ENCODE measurements at regions not wholly inside any gene's neighbourhood (a gene's known extent, or its start where the extent isn't known, plus 50 kb on each side); places are given as distances from the start of the nearest gene placed in this dataset.

- no peak for DNase-seq
Measured at GRCh38 chr4:96598465-96598864, 758.6 kb downstream of the PDHA2 start.

- DNase-seq: no peak
Measured at GRCh38 chr4:96599752-96600151, 759.9 kb downstream of the PDHA2 start.

GRCh38 chr4:96602661-96603060, 762.8 kb downstream of the PDHA2 start:
- no peak for DNase-seq

- no peak for DNase-seq
Measured at GRCh38 chr4:96603641-96604040, 763.7 kb downstream of the PDHA2 start.

DNA sequence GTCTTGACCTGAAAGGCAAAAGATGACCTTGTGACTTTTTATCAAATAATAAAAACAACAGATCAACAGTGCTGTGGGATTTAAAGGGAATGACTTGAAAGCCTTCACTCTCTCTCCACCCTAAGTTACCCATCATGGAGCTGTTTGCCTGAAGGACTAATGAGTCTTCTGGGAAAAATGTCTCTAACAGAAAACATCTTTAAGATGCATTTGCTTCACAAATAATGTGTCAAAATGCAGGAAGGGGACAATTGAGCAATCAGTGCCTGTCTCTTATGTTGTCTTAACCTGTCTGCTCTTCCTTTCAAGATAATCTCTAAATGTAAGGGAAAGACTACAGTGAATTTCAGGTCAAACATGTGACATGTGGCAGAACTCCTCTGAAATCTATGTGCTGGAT, 766.6 kb downstream of the PDHA2 start:
- no peak for DNase-seq

DNA sequence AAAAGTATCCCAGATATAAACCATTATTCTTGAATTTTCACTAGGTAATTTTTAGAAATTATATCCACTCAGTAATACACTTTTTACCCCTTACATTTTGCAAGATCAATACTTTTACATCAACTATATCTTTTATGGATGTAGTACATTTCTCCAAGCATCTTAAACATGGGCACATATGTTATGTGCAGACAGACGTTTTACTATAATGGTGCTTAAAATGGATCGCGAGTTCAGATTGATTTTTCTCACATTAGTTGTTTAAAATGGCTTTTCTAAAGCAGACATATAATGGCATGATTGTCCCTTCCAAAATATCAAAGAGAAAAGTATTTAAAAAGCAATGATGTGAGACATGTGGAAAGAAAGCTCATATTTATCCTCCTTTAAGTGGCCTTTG, 786.1 kb downstream of the PDHA2 start:
- no peak for DNase-seq

GRCh38 chr4:96630839-96631238, 790.9 kb downstream of the PDHA2 start:
- no peak for DNase-seq

DNA sequence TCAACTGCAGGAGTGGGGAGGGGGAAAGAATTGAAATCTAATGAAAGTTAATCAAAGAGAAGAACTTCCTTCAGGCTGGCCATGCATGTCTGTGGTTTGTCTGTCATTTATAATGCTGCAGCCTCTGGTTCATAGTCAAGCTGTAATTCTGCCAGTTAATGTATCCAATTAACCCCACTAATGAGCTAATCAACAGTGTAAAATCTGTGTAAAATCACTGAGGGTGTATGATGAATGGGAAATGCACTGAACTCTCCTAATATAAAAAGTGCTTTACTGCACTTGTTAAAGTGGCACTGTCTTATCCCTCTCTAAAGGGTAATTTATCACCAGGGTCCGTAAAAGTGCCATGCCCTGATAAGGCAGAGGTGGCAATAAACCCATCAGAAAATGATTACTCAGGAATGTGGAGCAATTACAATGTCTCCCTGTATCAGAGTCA, 798.1 kb downstream of the PDHA2 start:
- DNase-seq: no peak

DNA sequence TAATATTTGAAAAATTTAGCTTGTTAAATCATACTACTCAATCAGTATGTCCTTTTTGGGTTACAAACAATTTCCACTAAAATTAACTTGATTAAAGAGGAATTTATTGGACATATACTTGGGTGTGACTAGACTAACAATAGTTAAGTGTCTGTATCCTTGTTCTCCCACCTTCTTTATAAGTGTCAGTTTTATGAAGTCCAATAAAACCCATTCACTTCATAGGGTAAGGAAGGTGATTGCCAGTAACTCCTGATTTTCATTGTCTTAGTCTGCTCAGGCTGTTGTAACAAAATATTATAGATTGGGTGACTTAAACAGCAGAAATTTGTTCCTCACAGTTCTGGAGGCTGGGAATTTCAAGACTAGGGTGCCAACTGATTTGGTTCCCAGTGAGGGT, 800.0 kb downstream of the PDHA2 start:
- no peak for DNase-seq

DNA sequence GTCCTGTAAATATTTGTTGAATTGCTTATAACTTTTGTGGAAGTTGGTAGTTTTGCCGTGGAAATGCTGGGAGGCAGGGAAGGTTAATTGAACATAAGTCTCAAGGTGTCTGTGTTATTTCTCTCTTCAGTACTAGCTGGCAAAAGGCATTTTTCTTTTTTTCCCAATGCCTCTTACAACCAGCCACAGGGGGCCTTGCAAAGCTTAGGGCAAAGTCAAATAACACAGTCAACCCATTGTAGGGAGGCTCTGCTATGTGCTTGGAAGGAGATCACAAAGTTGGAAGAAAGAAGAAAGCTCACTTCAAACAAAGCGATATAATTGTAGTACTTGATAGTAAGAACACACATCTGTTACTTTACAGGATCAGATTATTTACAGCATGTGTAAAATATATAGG, 802.6 kb downstream of the PDHA2 start:
- no peak for DNase-seq

DNA sequence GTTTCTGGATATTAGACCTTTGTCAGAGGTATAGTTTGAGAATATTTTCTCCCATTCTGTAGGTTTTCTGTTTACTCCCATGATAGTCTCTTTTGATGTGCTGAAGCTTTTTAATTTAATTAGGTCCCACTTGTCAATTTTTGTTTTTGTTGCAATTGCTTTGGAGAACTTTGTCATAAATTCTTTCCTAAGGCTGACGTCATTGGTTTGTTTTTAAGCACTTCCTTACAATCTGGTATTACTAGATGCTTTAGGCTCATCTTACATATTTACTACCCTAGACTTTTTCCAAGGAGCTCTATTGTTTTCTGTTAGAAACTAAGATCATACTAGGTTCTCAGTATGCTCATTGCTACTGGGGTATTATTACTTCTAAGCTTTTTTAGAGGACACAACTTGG, 806.3 kb downstream of the PDHA2 start:
- DNase-seq: no peak

- no peak for DNase-seq
Measured at GRCh38 chr4:96649536-96649935, 809.6 kb downstream of the PDHA2 start.

GRCh38 chr4:96652158-96652557, 812.3 kb downstream of the PDHA2 start:
- DNase-seq: no peak

DNA sequence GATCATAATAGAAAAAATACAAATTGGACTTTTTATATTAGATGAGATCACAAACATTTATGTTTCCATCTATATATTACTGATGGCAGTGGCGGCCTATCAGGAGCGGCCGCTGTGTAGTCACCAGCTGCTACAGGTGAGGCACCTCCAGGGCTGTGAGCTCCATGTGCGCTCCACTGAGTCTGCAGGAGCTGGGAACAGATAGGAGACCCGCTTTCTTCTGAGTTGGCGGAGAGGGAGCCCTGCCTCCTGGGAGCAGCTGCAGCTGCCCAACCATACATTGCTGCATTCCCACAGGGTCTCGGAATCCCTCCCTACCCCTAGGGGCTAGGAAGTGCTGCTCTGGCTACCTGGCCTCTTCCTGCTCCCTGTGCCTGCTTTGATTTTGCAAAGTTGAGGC, 812.9 kb downstream of the PDHA2 start:
- no peak for DNase-seq

- DNase-seq: no peak
Measured at GRCh38 chr4:96654045-96654444, 814.2 kb downstream of the PDHA2 start.

DNA sequence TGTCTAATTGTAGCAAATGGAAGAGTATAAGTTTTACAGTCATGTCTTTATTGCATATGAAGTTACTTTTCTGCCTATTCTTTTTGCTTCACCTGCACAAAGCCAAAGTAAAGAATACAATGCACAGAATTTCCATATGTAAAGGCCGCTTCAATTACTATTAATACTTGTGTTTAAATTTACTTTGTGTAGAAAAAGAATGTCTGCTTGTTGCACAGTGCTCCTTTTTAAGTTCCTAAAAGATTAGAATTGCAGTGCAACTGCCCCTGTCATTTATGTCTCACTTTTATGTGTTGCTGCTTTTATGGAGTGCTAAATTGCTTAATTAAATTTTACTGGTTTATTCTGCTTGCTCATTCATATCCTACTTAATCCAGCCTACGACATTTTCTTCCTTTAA, 830.5 kb downstream of the PDHA2 start:
- no peak for DNase-seq

DNA sequence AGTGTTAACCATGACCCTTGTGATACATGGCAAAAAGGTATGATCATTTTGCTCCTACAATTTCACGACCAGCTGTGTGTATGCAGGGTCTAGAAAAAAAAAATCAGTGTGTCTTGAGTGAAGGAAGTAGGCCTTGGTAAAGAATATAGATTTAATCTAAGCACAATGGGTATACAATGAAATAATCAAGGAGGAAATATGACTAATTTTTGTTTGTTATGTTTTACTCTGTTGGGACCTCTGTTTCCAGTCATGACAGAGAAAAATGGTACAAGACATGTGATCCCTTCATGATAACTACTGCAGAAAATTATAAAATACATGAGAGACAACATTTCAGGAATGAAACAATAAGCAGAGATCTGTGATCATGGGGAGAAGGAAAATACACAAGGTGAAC, 835.5 kb downstream of the PDHA2 start:
- no peak for DNase-seq

DNA sequence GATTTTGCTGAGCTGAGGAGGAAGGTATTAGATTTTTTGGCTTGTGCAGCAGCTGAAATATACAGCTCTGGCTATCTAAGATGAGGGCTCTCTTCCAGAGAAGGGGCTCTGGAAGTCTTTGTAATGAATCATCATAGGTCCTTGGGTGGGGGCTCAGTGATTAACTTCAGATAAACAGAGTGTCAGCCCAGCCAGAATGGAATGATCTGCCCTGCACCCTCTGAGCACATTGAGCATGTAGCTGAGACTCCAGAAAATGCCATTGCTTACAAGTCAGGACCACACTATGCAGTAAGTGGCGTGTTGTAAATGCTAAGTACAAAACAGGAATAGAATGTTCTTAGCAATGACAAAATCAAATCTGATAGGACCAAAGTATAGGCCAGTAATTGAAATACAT, 836.0 kb downstream of the PDHA2 start:
- DNase-seq: no peak

GRCh38 chr4:96676754-96677435, 837.0 kb downstream of the PDHA2 start:
- peak; percentile 2 for DNase-seq

- peak; percentile 3 for DNase-seq
Measured at GRCh38 chr4:96677499-96677898, 837.6 kb downstream of the PDHA2 start.

DNA sequence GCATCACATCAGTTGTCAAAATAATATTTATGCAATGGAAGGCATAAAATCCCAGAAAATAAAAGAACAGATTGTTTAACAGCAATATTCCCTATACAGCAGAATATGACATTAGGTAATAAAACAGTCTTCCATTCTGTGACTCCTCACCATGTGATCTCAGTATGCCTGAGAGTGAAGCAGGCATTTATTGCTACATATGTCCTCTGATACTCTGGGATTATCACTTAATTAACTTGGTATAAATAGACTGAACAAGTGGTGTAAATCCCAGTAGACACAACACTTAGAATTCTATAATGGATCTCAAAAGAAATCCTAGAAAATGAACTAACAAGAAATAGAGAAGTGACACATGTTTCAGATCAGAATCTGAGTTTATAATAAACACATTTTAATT, 841.3 kb downstream of the PDHA2 start:
- no peak for DNase-seq

DNA sequence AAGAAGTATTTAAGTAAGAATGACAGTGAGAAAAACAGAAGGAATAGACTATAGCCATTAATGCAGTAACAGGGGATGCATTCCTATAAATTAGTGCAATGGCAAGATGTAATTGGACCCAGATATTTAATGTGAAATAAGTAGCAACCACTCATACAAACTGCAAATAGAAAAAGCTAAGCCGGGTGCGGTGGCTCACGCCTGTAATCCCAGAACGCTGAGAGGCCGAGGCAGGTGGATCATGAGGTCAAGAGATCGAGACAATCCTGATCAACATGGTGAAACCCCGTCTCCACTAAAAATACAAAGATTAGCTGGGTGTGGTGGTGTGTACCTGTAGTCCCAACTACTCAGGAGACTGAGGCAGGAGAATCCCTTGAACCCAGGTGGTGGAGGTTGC, 845.8 kb downstream of the PDHA2 start:
- no peak for DNase-seq

- no peak for DNase-seq
Measured at GRCh38 chr4:96691521-96691920, 851.6 kb downstream of the PDHA2 start.

GRCh38 chr4:96698831-96699230, 858.9 kb downstream of the PDHA2 start:
- no peak for DNase-seq

- no peak for DNase-seq
Measured at GRCh38 chr4:96703265-96703664, 863.4 kb downstream of the PDHA2 start.

DNA sequence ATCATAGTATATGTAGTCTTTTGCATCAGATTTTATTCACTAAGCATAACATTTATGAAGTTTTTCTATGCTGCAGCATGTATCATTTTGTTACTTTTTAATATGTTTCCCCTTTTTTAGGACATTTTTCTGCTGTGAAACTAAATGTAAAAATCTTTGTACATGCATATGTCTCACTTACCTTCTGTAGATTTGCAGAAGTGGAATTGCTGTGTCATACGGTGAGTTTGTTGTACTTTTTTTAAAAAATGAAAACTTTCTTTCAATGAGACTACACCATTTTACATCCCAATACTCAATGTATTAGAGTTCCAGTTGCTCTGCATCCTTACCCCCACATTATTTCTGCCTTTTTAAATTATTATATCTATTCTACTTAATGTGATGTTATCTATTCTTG, 868.9 kb downstream of the PDHA2 start:
- DNase-seq: no peak

Data from inflammatory macrophage treated with lipopolysaccharide for 4 hours (primary cell).